NCI-H1930 (cell line): ENCODE measurements at regions not wholly inside any gene's neighbourhood (a gene's known extent, or its start where the extent isn't known, plus 50 kb on each side); places are given as distances from the start of the nearest gene placed in this dataset.
A peak's percentile ranks its signal among the peaks of the same experiment; 100 is the strongest.
"Not testable (repeated sequence)": the region's sequence is repeated elsewhere in the genome, so short reads cannot be mapped to it uniquely, and the experiment has no call there.

Source experiments
- DNase-seq, 2 experiments: peaks; one replicate each; lab custom pipeline; 2025; lab: John Stamatoyannopoulos, UW

DNA sequence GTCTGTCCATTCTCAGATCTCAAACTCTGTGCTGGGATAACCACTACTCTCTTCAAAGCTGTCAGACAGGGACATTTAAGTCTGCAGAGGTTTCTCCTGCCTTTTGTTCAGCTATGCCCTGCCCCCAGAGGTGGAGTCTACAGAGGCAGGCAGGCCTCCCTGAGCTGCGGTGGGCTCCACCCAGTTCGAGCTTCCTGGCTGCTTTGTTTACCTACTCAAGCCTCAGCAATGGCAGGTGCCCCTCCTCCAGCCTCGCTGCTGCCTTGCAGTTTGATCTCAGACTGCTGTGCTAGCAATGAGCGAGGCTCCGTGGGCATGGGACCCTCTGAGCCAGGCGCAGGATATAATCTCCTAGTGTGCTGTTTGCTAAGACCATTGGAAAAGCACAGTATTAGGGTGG is 53.1 kb upstream of the HUNK start:
- DNase-seq: not testable (repeated sequence)

DNA sequence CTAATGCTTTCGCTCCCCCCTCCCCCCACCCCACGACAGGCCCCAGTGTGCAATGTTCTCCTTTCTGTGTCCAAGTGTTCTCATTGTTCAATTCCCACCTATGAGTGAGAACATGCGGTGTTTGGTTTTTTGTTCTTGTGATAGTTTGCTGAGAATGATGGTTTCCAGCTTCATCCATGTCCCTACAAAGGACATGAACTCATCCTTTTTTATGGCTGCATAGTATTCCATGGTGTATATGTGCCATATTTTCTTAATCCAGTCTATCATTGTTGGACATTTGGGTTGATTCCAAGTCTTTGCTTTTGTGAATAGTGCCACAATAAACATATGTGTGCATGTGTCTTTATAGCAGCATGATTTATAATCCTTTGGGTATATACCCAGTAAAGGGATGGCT is 58.5 kb upstream of the HUNK start:
- not testable (repeated sequence) for DNase-seq

DNA sequence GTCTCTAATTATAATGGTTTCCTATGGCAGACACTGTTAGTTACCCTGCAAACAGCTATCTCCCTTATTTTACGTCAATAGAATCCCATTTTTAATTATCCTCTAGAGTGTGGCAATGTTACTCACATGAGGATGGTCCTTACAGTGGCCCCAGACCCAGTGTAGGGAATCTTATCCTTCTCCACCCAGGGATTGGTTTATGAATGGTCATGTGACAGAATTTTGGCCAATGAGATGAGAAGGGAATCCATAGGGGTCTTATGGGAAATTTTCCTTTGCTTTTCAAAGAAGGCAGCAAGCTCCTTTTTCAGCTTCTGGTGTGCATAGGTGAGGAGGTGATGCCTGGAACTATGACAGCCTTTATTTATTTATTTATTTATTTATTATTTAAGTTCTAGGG is 59.0 kb upstream of the HUNK start:
- no peak for DNase-seq

DNA sequence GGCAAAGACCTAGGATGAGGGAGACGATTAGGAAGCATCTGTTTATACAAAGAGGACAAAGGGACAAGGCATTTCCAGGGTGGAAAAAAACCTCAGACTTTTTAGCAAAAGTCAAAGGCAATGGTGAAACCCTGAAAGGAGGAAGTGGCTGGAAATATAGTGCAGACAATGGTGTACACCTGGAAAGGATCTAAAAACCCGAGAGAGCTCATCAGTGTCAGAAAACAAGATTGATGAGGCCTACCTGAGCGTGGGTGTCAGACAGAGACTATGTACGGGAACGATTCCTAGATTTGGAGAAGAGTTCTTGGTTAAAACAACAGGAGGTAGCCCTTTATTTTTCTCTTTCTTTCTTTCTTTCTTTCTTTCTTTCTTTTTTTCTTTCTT is 68.8 kb upstream of the HUNK start:
- no peak for DNase-seq

DNA sequence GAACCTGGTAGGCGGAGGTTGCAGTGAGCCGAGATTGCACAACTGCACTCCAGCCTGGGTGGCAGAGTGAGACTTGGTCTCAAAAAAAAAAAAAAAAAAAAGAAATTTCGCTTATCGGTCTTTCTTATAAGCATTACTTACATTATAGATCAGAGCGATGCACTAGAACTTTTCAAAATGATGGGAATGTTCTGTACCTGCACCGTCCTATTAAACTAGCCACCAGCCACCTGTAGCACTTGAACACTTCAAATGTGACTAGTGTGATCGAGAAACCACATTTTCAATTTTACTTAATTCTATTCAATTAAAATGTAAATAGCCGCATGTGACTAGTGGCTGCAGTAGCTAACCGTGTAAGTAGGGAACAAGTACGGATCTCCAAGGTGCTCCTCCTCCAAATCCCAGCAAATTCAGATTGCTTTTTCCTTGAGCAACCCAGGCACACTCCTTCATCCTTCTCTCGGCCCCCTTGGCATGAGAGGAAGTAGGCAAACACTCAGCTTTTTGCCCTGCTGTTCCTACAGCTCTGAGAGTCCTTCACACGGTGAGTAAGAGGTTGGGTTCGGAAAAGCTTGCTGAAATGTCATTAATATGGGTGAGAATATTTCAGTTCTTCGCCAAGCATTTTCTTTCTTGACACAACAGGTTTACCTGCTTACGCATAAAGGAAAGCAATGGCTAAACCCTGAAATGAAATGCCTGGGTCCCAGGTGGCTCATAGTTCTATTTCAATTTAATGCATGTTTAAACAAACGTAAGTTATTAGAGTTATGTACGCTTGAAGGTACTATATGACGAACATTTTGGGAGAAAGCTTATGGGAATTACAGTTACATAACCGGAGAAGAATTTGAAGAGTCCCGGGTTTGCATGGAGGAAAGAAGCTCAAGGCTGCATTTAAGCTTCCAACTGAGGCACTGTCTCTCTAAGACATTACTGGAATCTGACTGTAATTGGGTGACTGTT is 69.5 kb upstream of the HUNK start:
- DNase-seq: no peak

DNA sequence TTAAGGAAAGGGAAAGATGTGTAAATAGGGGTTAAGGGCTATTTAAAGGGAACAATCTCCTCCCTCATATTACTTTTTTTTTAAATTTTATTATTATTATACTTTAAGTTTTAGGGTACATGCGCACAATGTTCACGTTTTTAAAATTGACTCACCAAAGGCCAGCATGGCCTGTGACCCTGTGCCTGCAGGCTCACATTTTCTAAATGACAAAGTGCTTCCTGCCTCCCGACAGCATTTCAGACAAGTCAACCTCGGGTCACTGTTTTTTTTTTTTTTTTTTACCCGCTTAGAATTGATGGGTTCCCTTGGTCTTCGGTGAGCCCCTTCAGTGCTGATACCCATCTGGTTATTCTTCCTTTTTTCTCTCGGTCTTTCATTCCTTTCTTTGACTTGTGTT is 70.4 kb upstream of the SCAF4 start:
- no peak for DNase-seq

DNA sequence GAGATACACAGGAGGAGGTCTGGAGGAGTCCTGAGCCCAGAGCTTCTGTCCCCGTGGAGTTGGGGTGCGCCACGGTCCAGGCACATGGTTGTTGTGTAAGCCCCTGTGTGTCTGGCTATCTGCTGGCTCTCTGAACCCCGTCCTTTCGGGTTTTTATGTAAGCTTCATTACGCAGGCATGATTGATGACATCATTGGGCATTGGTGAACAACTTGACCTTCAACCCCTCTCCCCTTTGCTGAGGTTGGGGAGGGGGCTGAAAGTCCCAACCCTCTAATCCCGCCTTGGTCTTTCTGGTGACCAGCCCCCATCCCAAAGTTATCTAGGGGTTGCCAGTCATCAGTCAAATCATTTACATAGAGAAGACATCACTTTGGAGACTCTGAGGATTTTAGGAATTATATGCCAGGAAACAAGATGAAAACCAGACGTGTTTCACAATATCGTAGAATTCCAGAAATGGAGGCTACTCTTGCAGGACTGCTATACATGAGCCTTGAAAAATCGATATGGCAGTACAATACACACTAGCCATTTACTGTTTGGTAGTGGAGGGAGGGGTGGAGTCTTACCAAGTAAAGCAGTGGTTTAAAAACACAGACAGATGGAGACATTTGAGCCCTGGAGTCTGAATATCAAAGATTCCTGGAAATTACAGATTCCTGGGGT is 69.8 kb upstream of the SCAF4 start:
- no peak for DNase-seq

DNA sequence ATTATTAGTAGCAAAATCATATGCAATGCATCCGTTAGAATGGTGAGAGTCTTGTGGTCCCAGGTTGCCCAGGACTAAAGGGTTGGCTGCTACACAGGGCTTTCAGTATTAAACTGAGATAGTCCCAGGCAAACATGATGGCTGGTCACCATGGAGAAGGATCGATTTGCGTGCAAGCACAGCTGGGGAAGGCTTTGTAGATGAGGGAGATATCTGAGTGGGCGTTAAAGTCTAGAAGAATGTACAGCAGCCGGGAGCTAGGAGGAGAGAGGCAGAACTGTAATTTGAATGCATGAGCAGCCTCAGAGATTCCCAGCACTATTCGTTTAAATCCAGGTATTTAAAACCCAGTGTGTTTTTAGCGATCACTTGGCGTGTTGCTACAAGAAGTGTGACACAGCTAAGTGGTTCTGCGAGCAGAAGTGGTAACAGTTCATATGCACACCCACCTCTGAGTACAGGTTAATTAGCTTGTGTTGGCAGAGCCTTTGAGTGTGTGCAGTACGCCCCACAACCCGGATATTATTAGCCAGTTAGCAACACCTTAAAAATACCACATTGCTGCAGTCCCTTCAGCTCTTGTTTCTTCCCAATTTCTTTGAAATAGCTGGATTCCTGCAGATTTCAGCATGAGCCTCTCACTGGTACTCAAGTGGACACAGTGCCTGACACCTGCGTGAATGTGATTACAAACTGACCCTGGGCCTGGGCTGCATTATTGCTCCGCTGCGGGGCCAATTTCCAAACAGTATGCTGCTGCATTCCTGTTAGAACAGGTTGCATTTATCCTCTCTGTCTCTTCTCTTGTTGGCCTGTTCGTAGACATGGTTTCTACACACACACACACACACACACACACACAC is 67.2 kb upstream of the SCAF4 start:
- DNase-seq: no peak

DNA sequence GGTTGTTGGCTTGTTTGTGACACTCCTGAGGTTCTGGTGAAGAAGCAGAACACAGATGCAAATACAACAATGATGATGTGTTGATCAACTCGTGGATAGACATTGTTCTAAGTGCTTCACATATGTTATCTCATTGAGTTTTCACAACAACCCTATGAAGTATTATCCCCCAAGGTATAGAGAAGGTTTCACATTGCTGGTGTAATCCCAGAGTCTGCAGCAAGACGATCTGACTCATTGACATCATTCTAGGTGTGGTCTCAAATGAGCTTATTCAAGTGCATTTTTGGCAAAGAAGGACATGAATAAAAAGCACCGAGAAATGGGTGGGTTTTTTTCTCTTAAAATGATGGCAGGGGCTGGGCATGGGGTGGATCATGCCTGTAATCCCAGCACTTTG is 64.1 kb upstream of the SCAF4 start:
- no peak for DNase-seq

DNA sequence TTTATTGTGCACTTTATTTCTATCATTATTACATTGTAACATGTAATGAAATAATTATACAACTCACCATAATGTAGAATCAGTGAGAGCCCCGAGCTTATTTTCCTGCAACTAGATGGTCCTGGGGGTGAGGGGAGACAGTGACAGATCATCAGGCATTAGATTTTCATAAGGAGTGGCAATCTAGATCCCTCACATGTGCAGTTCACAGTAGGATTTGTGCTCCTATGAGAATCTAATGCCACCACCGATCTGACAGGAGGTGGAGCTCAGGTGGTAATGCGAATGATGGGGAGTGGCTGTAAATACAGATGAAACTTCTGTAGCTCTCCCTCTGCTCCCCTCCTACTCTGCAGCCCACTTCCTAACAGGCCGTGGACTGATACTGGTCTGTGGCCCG is 58.5 kb upstream of the SCAF4 start:
- not testable (repeated sequence) for DNase-seq

DNA sequence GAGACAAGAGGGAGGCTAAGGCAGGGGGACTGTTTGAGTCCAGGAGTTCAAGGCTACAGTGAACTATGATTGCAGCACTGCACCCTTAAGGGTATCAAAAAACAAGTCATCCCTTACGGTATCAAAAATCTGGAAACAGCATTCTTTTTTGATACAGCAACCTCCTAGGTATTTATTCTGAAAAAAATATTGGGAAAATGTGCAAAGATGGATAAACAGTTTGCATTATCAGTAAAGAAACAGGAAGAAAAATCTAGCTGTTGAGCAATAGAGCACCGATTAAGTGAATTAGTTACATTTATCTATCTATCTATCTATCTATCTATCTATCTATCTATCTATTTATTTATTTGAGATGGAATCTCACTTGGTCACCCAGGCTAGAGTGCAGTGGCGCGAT is 56.7 kb upstream of the SCAF4 start:
- no peak for DNase-seq

DNA sequence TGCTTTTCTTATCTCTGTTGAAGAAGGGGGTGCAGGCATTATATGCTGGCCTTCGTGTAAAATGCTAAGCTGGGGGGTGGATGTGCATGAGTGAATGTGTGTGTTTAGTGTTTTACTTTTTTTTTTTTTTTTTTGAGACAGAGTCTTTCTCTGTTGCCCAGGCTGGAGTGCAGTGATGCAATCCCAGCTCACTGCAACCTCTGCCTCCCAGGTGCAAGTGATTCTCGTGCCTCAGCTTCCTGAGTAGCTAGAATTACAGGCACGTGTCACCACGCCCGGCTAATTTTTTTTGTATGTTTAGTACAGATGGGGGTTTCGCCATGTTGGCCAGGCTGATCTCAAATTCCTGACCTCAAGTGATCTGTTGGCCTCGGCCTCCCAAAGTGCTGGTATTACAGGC is 55.8 kb upstream of the SCAF4 start:
- DNase-seq: not testable (repeated sequence)

DNA sequence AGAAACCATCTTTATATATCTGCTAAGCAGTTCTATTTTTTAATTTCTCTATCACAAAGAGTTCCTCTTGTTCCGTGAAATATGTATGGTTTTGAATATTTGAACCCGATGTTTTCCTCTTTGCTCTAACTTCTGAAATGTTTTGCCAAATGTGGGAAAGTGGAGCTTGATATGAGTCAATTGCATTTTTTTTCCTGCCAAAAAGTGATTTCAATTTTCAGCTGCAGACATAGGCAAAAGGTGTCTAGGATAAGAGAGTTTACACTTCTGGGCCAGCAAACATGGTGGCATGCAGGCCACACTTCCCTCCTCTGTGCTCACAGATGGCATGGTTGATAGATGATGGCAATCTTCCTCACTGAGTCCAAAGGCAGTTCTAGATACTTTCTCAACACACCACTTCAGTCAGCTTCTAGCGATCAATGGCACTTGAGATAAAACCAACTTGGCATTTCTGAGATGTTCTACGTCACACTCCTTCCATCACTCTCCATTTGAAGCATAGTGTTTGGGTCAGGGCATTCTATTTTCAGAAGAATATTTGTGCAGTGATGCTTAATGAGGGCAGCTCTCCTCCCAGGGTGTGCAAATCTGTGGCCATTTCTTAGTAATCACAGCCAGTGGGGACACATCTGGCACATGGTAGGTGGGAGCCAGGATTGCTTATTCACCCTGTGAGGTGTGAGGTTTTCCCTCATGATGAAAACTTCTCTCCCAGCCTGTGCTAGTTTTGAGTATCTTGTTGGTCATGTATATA is 54.4 kb upstream of the SCAF4 start:
- DNase-seq: no peak

DNA sequence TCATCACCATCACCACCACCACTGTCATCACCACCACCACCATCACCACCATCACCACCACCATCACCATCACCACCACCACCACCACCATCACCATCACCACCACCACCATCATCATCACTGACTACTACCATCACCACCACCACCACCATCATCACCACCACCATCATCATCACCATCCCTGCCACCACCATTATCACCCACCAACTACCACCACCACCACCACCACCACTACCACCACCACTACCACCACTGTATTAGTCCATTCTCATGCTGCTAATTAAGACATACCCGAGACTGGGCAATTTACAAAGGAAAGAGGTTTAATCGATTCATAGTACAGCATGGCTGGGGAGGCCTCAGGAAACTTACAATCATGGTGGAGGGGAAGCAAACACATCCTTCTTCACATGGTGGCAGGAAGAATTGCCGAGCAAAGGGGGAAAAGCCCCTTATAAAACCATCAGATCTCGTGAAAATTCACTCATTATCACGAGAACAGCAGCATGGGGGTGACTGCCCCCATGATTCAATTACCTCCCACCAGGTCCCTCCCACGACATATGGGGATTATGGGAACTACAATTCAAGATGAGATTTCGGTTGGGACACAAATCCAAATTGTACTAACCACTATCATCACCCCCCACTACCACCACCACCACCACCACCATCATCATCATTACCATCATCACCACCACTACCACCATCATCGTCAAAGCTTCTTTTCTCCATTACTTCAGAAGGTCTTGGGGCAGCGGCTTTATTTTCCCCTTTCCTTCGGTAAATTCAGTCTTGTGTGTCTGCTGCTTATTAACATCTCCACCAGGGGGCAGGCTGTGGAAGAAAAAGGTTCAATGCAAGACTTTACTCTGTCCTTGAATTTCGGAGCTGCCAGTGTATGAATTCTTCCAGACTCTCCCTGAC is 53.6 kb upstream of the SCAF4 start:
- peak; percentile 35 to 55 for DNase-seq

DNA sequence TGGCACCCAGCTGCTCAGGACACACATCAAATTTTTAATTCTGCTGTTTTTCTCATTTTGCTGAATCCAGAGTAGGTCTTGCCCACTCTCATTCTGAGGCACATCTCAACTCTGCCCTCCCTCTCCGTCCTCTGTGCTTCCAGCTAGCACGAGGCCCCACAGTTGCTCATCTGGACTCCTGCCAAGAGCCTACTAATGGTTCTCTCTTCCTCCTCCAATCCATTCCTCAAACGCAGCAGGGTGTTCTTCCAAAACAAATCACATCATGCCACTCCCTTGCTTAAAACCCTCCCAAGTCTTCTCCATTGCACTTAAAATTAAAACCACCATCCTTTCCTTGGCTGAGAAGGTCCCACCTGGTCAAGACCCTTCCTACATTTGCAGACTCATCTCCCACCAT is 49.8 kb upstream of the SCAF4 start:
- DNase-seq: no peak
